GM21390 (cell line): ENCODE measurements at regions not wholly inside any gene's neighbourhood (a gene's known extent, or its start where the extent isn't known, plus 50 kb on each side); places are given as distances from the start of the nearest gene placed in this dataset.
"Not testable (repeated sequence)": the region's sequence is repeated elsewhere in the genome, so short reads cannot be mapped to it uniquely, and the experiment has no call there.

Source experiments
- ATAC-seq: cut with Tn5 transposase; IDR thresholded peaks from one replicate; pipeline ENCODE4 v1.9.1; 2021; ENCODE audit not compliant: unreplicated experiment

GRCh38 chr18:67455890-67456501, 60.5 kb downstream of the DSEL start:
- ATAC-seq = no peak

DNA sequence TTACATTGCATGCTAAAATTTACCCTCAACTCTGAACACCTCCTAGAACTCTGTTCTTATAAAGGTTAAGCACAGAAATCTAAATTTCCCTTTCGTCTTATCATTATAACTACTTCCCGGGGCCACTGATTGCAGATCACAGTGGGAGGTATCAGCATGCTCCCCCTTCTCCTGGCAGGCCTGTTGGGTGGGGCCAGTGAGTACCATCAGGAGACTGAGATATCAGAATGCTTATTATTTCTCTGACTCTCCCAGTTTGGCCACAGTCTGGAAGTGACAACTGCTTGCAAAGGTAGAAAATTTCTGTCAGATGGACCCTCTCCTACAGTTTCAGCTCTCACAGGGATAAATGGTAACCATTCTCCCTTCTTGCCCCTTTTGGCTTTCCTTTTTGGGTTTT, 62.6 kb downstream of the DSEL start:
- ATAC-seq = no peak

- no peak for ATAC-seq
Observed at GRCh38 chr18:67451960-67452359, 64.6 kb downstream of the DSEL start.

DNA sequence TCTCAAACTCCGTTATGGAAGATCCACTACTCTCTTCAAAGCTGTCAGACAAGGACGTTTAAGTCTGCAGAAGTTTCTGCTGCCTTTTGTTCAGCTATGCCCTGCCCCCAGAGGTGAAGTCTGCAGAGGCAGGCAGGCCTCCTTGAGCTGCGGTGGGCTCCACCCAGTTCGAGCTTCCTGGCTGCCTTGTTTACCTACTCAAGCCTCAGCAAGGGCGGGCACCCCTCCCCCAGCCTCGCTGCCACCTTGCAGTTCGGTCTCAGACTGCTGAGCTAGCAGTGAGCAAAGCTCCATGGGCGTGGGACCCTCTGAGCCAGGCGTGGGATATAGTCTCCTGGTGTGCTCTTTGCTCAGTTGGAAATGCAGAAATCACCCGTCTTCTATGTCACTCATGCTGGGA, 65.4 kb downstream of the DSEL start:
- not testable (repeated sequence) for ATAC-seq

DNA sequence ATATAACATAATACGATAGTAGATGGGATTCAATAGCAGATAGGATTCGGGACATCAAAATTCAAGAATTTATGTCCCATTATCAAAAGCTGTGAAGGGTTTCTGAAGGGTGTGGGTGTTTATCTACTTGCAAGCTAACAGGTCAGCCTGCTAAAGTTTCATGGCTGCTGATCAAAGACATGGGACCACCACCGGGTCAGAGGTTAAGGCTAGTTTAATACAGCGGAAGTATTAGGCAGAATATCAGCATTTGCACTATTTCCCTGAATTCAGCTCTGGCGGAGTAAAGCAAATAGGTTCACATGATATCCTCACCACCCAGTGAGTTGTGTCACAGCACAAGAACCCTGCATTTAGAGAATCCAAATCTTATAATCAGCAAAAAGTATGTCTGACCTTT, 82.5 kb downstream of the DSEL start:
- no peak for ATAC-seq

GRCh38 chr18:67432806-67433205, 83.7 kb downstream of the DSEL start:
- no peak for ATAC-seq

GRCh38 chr18:67428805-67429204, 87.7 kb downstream of the DSEL start:
- ATAC-seq = no peak

DNA sequence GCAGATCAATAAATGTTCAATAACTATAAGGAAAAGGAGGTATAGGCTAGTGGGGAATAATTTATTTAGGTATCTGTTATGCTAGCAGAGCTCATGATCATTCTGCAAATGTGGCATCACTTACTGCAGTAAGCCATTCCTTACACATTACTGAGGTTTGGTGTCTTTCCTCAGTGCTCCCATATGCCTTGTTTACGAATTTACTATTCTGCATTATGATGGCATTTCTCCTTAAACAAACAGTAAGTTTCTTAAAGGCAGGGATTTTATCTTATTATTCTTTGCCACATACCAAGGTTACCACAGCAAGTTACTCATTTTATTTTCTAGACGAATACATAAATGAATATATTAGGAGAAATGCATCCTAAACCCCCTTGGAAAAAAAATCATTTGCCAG, 88.4 kb downstream of the DSEL start:
- ATAC-seq = no peak

- no peak for ATAC-seq
Observed at GRCh38 chr18:67426486-67426885, 90.0 kb downstream of the DSEL start.

DNA sequence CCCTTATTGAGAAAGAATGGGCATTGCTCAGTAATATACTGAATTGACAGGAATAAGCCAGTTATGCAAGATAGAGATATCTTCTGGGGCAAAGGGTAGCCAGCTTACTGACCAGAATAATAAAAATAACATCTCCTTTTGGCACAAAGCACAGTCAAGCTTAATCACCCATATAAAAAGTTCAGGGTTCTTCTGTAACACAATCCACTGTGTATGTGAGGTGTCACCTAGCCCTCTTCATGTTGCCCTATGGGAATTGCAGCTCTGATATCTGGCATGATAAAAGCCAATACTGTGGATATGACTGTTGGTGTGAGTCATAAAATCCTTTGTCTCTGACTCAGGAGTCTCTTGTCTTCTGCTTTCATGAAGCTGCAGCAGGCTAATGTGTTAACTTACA, 90.8 kb downstream of the DSEL start:
- ATAC-seq = no peak

DNA sequence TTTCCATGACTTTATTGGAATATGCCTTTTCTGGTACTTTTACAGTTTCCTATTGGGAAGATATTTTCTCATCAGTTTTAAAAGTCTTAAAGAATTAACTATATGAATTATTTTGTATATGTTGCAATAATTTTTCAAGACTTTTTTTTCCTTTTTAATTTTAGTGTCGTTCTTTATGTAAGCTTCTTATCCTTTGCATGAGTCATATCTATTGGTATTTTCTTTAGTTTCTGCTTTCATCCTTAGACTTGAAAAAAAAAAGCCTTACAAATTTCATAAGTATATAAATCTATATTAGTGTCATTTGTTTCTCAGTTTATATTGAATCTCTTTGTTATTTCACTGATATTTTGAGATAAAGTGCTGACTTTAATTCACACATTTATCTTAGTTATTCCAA, 94.9 kb downstream of the DSEL start:
- ATAC-seq = no peak

GRCh38 chr18:67417864-67418523, 98.5 kb downstream of the DSEL start:
- ATAC-seq = peak; percentile 93

DNA sequence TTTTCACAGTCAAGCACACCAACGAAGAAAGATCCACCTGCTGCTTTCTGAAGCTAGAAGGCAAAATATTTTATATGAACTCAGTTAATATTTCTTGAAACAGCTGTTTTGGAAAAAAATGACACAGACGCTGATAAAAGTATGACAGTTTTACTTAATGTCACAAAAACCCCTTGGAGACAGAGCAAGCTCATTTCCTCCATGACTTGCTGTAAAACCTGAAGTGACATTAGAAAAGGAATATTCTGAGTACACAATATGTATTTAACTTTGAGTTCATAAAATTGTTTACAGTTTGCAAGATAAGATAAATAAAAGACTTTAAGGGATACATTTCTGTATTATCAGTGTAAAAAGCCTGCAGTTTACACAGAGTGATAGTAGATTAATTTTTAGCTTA, 105.4 kb downstream of the DSEL start:
- no peak for ATAC-seq

DNA sequence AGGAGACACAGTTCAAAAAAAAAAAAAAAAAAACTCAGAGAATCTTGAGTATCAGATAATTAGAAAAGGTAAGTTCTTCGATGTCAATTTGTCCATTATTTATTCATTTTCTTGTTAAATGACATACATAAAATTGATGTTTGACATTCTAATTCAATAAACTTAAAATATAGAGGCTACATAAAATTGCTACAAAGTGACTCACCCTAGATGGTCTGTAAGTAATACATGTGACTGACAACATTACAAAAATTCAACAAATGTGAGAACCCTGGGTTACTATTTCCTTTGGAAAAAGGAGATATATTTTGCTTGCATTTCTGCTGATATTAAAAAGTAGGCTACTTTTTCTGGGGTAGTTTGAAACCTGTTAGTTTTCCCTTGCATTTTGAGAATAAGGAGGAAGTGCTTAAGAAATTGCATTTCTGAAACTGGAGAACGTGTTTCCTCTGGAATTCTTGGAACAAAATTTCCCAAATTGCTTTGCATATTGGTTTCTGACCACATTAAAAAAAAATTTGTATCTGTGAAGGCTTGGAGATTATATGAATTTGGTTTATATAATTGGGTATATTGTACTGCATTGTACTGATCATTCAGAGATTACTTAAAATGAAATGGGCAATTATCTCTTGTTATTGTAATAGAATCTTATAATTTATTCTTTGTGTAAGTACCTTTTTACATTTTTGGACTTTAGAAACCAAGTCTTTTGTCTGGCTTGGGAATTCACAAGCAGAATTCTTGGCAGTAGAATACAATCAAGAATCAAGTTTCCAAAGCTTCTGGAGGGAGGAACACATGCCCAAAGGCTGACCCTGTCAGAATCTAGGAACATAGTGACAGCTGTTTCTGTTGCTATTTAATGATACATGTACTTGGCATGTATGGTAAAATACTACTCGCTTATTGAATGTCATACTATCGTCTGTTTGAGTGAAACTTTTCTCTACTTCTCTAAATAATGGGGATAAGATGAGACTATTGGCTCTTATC, 106.1 kb downstream of the DSEL start:
- no peak for ATAC-seq

DNA sequence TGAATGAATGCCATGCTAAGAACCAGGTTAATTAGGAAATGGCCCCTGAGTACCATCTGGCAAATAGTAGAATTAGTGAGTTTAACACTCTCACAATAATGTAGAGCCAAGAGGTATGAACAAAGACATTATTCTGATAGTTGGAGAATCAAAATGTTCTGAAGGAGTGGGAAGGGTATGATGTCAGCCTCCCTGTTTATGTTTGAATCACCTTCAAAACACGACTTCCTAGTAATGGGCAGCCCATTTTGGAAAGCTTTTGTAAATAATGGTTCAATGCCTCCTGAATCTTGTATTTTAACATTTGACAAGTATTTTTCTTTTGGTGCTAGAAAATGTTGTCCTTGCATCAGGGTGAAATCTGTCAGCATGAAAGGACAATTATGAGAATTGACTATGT, 108.3 kb downstream of the DSEL start:
- no peak for ATAC-seq

- no peak for ATAC-seq
Observed at GRCh38 chr18:67406714-67407113, 109.8 kb downstream of the DSEL start.

DNA sequence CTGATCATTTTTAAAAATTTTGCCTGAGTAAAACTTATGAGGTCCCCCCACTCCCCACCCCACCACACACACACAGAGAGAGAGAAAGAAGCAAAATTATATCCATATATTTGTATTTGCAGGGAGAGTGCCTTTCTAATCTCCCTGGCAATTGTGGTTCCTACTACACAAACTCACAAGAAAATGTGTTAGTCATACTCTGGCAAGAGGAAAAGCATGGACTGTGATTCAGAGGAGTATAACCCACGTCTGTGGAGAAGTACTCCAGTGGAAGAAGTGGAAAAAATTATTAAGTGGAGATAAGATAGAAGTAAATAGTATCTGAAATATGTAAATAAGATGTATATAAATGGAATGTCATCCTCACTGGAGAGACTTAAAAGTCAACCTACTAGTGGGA, 114.0 kb downstream of the DSEL start:
- no peak for ATAC-seq

DNA sequence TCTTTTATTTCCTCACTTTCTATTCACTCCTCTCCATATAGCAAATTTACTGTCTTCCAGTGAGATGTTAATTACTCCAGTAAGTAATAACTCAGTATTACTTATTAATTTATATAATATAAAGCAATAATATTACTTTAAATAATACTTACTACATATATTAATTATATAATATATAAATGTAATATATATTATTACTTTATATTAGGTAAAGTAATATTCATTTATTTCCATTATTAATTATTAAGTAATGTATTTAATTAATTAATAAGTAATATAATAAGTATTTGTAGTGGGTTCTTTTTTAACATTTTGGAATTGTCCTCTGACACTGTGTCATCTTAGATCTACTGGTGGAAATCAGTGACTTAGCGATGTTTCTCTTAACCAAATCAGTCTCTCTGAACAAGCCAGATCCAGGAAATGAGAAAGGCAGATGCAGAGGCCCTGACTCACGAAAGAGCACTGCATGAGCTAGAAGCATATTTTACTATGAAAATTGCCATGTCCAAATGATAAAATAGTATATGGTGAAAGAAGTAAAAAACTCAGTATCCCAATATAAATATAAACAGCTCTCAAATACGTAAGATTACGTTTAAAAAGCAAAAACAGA, 115.9 kb downstream of the DSEL start:
- ATAC-seq = no peak

DNA sequence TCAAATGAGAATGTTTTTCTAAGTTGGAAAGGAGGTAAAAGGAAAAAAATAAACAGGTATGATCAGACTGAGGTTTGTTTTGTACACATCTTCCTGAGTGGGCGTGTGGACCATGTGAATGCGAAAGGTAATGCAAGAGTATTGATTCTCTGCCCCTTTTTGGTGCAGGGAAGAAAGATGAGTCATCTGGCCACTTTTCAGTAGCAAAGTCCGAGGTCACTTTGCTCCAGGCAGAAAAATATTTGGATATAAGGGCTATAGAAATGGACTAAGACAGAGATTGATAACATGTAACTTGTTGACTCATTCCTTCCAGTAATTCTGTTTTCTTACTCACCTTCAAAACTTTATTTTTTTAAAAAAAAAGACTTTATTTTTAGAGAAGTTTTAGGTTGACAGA, 130.5 kb downstream of the DSEL start:
- no peak for ATAC-seq

DNA sequence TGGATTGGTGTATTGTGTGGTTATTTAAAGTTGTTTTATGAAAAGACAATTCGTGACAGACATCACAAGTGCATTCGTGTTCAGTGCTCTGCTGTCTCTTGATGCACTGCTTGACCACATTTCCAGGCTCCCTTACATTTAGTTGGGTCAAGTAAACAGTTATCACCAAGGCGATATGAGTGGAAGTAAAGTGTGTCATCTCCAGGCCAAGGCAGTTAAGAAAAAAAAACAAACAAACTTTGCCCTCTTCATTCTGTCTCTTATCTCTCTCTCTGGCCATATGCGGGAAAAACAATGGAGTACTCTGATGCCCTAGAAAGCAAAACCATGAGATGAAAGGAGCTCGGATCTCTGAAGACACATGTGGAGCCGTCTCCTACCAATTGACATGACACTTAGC, 131.1 kb downstream of the DSEL start:
- no peak for ATAC-seq

GRCh38 chr18:67384057-67384456, 132.5 kb downstream of the DSEL start:
- ATAC-seq = not testable (repeated sequence)
